ENCODE measurements at regions not wholly inside any gene's neighbourhood (a gene's known extent, or its start where the extent isn't known, plus 50 kb on each side); places are given as distances from the start of the nearest gene placed in this dataset.
"Not testable (repeated sequence)": the region's sequence is repeated elsewhere in the genome, so short reads cannot be mapped to it uniquely, and the experiment has no call there.

DNA sequence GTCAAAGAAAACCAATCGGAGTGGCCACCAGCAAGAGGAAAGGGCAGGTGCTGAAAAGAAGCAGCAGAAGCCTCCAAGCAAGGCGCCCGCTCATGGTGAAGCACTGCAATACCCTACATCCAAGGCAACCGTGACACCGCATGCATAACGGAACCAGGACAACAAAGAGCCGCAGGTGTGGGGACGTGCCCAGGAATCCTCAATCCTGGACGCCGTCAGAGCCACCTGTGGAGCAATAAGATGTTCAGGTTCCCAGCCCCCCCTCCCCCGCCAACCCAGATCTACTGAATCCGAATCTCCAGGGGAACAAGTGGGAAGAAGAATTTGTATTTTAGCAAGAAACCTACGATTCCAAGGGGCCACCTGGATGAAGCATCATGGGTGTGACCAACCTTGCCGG lies 70.8 kb downstream of the SHANK2 start:
- no peak for DNase-seq

DNA sequence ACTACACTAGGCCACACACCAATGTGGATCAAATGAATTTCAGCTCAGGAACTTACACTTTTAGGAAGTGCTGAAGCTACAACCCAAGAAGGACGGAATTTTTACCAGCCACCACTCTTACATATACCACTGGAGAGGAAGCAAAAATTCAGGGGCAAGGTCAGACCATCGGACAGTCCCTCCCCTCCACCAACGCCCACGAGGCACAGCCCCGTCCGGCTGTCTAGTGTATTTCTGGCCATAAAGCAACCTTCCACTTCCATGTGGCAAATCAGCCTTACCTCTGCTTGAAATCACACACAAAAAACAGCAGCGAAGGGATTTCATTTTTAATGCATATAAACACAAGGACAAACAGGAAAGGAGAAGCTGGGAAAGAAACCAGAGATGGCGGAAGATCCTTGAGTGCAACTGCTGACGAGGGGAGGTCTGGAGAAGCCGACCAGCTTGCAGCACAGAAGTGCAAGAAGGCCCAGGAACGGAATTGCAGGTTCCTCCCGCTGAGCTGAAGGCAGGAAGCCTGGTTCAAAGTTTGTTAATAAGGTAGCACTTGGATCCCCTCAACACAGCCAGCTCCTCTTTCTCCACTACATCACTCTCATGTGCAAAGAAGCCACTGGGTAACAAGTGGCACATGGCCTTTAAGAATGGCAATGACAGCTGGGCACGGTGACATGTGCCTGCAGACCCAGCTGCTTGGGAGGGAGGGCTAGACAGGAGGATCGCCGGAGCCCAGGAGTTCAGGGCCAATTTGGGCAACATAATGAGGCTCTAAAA lies 71.5 kb downstream of the SHANK2 start:
- DNase-seq = no peak

DNA sequence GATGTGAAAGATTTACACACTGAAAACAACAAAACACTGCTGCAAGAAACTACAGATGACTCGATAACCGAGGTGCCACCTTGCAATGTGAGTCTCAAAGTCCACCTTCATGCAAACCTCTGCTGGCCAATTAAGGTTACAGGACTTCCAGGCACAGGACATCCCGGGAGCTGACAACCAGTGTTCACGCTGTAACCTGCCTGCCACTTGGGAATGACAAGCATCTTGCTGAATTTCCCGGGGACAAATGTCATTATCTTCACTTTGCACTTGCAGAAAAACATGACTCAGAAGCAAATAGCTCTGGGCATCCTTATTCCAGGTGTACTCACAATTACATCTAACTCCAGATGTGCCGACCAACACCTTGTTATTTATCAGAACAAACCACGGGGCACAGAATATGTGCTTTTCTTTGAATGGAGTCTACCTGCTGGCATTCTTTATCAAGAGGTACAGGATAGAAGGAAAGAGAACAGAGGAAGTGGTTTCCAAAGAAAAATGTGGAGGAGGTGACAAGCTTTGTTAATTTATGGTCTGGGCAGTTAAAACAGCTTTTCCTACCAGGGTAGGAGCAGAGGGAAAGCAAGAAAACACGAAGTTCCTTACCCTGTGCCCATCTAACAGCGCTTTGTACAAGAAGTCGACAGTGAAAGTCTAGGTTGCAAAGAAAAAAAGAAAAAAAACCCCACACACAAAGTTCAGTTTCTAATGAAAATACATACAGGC lies 72.3 kb downstream of the SHANK2 start:
- DNase-seq = no peak

DNA sequence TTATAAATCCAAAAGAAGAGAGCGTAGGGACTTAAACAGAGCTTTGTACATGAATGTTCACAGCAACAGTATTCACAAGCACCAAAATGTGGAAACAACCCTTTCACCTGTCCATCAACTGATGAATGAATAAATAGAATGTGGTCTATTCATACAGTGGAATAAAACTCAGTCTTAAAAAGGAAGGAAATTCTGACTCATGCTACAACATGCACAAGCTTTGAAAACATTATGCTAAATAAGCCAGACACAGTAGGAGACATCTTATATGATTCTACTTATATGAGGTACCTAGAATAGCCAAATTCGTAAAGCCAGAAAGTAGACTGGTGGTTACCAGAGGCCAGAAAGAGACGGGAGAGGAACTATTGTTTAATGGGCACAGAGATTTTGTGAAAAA lies 74.3 kb downstream of the SHANK2 start:
- no peak for DNase-seq

DNA sequence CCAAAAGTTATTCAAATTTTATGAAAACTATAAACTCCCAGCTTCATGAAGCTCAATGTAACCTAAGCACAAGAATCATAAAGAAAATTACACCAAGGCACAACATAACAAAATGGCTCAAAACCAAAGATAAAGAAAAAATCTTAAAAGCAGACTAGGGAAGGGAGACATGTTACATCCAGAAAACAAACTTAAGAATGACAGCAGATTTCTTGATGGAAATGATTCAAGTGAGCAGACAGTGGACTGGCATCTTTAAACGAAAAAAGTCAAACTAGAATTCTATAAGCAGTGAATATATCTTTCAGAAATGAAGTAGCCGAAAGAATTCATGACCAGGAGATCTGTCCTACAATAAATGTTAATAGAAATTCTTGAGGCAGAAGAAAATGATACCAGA lies 75.6 kb downstream of the SHANK2 start:
- no peak for DNase-seq

DNA sequence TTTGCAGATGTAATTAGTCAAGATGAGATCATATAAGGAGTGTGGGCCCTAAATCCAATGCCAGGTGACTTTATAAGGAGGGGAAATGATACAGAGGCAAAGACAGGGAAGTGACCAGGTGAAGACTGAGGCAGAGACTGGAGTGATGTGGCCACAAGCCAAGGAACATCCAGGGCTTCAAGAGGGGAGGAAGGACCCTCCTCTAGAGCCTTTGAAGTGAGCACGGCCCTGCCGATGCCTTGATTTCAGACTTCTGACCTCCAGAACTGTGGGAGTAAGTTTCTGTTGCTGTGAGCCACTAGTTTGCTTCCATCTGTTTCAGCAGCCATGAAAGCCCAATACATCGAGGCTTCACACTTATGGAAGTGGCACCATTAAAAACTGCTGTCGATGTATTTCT lies 78.7 kb downstream of the SHANK2 start:
- no peak for DNase-seq

DNA sequence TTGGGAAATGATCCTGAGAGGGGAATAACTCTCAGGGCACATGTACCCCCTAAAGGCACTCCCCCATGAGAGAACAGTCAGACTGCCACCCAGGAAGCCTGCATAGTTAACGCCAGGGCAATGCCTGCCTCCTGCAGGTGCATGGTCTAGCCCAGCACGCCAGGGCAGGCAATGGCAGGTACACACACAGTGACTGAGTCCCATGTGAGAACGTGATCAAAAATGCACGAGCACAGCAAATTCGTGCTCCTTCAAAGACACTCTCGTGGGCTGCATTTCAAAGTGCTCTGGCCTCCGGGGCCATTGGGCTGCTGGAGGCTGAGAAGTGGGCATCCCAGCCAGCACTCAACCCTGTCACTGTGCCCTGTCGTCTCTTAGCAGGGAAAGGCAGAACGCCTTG lies 79.7 kb downstream of the SHANK2 start:
- DNase-seq = no peak

DNA sequence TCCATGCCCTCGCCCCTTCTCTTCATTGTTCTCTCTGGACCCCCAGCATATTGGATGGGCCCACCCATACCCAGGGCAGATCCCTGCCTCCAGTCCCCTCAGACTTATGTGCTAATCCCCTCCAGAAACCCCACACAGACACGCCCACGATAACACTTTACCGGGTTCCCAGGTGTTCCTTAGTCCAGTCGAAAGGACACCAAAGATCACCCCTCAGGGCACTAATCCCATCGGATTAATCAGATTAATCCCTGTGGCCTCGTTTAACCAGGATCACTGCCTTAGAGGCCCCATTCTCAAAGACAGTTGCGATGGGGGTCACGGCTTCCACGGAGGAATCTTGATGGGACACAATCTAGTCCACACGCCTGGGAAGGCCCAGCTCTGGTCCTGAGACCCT lies 80.8 kb downstream of the SHANK2 start:
- DNase-seq = no peak

DNA sequence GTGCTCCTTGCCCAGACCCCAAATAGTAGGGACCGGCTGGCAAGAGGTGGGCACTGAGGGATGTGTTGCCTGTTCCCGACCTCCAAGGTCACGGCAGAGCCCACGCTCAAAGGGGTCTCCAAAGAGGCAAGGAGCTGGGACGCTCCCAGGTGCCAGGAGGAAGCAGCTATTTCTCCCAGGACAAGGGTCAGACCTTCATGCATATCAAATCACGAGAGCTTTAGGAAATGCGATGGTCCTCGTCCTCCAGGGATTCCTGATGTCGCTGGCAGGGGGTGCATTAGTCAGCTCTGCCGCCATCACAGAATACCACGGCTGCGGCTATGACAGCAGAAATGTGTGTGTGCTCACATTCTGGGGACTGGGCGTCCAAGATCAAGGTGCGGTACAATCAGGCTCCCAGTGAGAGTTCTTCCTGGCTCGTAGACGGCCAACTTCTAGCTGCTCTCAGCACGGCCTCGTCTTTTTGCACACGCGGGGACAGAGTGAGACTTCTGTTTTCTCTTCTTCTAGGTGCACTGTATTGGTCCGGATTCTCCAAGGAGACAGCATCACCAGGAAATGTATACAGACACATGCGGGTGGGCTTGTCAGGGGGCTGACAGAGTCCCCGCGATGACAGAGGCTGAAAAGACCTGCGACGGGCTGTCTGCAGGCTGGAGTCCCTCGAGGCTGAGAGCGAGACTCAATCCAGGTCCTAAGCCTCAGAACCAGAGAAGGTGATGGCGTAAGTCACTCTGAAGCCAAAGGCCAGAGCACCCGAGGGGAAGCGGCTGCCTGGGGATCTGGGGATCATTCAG lies 81.6 kb downstream of the SHANK2 start:
- DNase-seq = no peak

DNA sequence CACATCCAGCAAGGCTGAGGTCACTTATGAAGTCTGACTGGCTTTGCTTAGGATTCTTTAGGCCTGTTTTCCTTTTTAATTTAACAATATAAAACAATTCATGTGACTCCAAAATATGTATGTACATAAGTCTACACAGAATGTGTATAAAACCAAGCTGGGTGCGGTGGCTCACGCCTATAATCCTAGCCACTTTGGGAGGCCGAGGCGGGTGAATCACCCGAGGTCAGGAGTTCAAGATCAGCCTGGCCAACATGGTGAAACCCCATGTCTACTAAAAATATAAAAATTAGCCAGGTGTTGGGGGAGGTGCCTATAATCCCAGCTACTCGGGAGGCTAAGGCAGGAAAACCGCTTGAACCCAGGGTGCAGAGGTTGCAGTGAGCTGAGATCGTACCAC lies 83.1 kb downstream of the SHANK2 start:
- DNase-seq = no peak

DNA sequence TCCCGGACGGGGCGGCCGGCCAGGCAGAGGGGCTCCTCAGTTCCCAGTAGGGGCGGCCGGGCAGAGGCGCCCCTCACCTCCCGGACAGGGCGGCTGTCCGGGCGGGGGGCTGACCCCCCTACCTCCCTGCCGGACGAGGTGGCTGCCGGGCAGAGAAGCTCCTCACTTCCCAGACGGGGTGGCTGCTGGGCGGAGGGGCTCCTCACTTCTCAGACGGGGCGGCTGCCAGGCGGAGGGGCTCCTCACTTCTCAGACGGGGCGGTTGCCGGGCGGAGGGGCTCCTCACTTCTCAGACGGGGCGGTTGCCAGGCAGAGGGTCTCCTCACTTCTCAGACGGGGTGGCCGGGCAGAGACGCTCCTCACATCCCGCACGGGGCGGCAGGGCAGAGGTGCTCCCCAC lies 84.6 kb downstream of the SHANK2 start:
- not testable (repeated sequence) for DNase-seq

DNA sequence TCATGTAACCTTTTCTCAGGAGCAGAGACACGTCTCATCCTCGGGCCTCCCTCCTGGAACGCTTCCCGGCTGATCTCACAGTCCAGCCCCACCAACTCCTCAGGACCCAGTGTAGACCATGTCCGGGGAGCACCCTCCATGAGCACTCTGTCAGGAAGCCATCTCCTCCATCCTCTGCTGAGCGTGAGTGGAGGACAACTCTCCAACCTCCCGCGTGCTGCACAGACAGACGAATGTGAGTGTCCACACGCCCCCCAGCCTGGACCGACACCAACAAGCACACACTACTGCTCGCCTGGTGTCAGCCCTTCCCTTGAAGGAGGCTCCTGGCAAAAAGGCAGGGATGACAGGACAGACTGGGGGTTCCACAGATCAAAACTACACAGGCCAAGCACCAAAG lies 86.6 kb downstream of the SHANK2 start:
- no peak for DNase-seq

DNA sequence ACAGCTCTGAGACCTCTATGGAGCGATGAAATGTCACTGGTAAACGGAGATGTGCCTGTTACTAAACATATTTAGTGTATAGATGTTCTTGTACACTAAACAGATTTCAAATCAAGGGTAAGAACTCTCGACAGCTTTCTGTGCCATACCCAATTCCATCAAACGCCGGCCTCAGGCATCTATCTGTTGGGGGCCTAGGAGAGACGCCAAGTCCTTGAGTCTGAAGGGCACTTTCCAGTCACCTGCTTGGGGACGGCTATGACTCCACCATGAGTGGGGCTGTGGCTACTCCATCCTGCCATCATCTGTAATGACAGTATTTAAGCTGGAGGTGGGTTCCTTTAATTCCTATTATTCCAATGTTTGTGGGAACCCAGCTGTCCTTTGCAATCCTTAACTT lies 87.8 kb downstream of the SHANK2 start:
- no peak for DNase-seq

DNA sequence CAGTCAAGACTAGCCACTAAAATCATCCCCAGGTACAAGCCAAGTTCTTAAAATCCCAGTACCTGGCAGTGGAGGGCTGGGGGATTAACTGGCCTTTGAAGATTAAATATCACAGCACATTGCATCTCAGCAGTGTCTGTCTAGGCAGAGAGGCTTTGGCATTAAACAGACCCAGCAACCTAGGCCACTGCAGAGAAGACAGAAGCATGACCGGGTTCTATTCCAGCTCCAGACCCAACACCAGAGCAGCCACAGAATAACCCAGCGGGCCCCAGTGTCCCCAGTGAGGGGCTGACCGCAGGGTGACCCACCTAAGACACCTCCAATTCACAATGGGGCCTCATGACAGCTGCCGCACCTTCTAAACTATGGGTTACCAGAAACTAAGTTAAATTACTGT lies 88.2 kb downstream of the SHANK2 start:
- no peak for DNase-seq

DNA sequence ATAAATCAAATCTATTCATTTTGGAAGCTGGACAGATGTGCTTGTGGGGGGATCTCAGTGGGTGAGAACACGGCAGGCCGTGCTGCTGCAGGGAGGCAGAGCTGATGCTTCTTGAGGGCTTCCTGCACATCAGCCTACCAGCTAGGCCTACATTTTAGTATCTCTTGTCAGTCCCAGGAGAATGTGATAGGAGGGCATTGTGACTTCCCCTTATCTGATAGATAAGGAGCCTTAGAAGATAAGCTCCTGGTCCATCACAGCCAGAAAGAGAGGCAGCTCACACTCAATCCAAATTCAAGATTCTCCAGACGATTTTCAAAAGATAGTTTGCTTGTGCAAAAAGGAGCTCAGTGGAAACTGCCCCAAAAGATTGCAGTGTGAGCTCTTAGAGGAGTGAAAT lies 89.0 kb downstream of the SHANK2 start:
- no peak for DNase-seq

DNA sequence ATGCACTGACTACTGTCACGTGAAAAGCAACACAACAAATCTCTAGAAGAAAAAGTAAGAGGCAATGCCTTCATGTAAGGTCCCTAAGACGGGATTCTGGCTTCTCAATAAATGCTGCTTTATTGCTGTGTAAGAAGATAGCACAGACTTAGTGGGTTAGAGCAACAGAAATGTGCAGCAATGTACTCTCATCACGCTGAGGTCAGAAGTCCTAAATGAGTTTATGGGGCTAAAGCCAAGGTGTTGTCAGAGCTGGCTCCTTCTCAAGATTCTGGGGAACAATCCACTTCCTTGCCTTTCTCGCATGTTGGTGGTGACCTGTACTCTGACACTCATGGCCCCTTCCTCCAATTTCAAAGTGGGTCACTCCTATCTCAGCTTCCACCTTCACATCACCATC lies 93.4 kb downstream of the SHANK2 start:
- no peak for DNase-seq

DNA sequence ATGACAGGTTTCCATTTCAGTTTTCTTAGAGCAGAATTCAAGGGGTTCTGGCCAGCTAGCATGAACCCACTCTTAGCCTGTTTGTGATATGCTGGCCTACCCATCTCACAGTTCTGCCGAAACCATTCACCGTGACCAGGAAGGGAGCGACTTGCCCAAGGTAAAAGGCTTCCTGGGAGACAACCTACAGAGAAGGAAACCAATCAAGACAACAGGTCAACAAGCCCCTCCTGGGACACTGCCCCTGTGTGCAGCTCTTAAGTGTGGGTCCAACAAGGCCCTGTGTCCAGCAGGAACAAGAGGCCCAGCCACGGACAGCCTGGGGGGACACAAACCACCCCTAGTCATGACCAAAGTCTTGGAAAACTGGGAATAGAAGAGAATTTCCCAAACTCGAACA lies 94.7 kb downstream of the SHANK2 start:
- DNase-seq = not testable (repeated sequence)

DNA sequence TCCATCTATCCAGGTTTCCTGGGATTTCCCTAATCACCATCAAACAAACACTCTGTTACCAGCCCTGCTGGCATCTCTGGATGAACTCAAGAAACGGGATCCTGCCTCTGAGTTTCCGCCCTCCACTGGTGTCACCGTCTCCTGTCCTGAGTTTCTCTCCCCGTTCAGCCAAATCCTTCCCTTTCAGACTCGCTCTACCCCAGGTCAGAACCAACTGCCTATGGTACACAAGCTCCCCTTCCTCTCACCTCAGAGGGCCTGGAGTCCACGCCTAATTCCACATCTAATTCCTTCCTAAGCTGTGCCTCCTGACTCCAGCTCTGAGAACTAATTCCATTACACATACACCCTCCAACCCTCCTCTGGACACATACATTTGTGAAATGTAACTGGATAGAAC lies 96.1 kb downstream of the SHANK2 start:
- no peak for DNase-seq

DNA sequence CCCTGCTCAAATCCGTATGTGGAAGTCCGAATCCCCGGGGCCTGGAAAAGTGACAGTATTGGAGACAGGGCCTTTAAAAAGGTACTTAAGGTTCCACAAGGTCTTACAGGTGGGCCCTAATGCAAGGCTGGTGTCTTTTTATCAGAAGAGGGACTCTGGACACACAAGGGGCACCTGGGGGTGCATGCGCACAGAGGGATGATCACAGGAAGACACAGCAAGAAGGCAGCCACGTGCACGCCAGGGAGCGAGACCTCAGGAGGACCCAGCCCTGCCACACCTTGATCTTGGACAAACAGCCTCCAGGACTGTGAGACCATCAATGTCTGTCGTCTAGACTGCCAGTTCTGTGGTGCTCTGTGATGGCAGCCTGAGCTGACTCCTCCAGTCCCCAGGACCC lies 96.5 kb downstream of the SHANK2 start:
- no peak for DNase-seq

DNA sequence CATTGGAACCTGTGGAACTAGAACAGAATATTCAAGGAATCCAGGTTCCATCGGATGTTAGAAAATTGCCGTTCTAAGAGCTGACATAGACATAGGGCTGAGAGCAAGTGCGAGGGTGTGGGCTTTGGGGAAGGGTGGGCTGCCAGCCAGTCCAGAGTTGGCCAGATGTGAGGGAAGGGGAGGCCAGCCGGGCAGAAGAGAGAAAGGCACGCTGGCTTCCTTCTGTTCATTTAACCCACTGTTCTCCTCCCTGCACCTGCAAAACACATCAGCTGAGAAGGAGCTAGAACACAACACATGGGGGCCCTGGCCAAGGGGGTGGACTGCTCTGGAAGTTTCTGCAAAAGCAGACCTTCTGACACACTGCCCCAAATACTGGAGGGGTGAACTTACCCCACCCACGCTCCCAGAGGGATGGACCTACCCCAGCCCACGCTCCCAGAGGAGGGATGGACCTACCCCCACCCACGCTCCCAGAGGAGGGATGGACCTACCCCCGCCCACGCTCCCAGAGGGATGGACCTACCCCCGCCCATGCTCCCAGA lies 98.0 kb downstream of the SHANK2 start:
- DNase-seq = no peak

DNA sequence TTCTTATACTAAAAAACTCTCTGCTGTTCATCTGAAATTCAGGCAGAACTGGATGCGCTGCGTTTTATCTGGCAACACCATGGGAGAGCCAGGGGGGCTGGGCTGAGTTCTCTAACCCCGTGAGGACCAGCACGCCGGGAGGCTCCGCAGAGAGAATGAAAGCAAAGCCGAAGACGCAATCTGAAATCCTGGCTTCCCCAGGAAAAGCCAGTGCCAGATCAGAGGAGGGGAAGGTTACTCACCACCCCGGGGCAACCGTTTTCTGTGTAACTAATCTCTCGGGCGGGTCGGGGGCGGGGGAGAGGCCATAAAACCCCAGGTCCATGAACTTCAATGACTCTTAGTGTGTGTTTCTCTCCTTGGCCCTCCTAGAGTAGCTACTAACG lies 99.4 kb downstream of the SHANK2 start:
- no peak for DNase-seq

DNA sequence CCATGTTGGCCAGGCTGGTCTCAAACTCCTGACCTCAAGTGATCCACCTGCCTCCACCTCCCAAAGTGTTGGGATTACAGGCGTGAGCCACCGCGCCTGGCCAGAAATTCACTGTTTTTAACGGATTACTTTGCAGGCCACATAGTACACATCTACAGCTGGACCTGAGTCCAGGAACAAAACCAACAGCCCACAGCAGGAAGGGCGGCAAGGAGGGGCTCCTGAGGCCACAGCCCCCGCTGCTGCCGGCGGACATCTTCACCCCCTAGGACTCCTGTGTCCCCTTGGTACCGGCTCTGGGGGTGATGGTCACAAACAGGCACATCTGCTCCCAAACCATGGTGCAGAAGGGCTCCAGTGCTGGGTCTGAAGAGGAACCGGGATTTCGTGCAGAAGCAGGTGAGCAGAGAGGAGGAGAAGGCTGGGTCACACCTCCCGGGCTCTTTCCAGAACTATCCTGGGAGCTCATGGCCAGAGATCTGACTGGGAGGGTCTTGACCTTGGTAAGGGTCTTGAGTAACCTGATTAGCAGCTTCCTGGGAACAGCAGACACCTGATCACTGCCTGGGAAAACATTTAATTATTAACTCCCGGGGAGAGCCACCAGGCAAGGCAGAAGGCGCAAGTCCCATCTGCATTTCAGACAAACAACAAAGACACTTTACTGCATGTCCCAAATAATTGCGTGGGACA lies 99.9 kb downstream of the SHANK2 start:
- not testable (repeated sequence) for DNase-seq

DNA sequence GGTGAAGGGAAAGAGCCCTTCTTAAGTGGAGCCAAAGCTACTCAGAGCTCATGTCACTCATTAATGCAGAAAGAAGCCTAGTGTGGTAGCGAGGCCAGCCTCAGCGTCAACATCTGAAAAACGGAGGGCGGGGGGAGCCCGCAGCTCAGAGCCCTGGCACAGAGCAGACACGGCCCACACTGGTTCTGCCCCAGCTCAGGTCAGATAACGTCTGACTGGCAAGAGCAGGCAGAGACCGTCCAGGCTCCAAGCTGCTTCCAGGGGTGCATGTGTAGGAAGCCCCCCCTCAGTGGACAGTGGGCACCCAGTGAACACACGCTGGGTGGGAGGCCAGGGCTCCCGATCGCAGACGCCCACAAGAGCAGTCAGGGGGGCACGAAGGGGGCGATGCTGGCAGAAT lies 100.8 kb downstream of the SHANK2 start:
- DNase-seq = no peak
